Gastrocnemius medialis (tissue), 4 donors: ENCODE measurements at regions not wholly inside any gene's neighbourhood (a gene's known extent, or its start where the extent isn't known, plus 50 kb on each side); places are given as distances from the start of the nearest gene placed in this dataset.
"Not testable (repeated sequence)": the region's sequence is repeated elsewhere in the genome, so short reads cannot be mapped to it uniquely, and the experiment has no call there.

ENCODE experiments used
- ATAC-seq, 2 donors: fragments of 150-250 bp; one replicate each; pipeline ENCODE4 v1.9.1; 2016
- DNase-seq, 2 donors: peaks; one replicate each; pipeline ENCODE4 v3.0.0-alpha.2; 2019
- H3K27ac ChIP-seq, 4 donors: fragments of 200-600 bp; sonication (generic); 1 replicate in 1 of 4; 2 replicates in 3 of 4; pipeline ENCODE4 v1.5.1; 2016 to 2018; ENCODE audit warnings: mild to moderate bottlenecking in 2 of 4, moderate library complexity in 1 of 4
- H3K27me3 ChIP-seq, 3 donors: fragments of 200-600 bp; sonication (generic) in 2 of 3; 1 replicate in 1 of 3; 2 replicates in 2 of 3; pipeline versions ENCODE4 v1.5.1 to v1.6.0; 2016 to 2019; ENCODE audit warnings: mild to moderate bottlenecking in 1 of 3, moderate library complexity in 1 of 3
- H3K36me3 ChIP-seq, 2 donors: fragments of 200-600 bp; sonication (generic) in 1 of 2; one replicate each; pipeline ENCODE4 v1.5.1; 2017 to 2018
- H3K4me1 ChIP-seq, 2 donors: fragments of 200-600 bp; sonication (generic) in 1 of 2; one replicate each; pipeline ENCODE4 v1.5.1; 2016 to 2017; ENCODE audit warnings: mild to moderate bottlenecking in 2 of 2
- H3K4me3 ChIP-seq, 4 donors: fragments of 200-600 bp; sonication (generic) in 3 of 4; 1 replicate in 1 of 4; 2 replicates in 3 of 4; pipeline ENCODE4 v1.5.1; 2016 to 2019; ENCODE audit warnings: mild to moderate bottlenecking in 2 of 4
- H3K9me3 ChIP-seq, 3 donors: fragments of 200-600 bp; sonication (generic) in 2 of 3; 1 replicate in 1 of 3; 2 replicates in 2 of 3; pipeline ENCODE4 v1.5.1; 2016 to 2019
- in situ Hi-C, 4 donors: fragments of 200-750 bp; cut with MboI; loops; one replicate each; pipeline versions ENCODE4 v1.15.0 to v1.8.0; 2017; ENCODE audit warnings: low sequenced_read_pairs in 4 of 4
- intact Hi-C: fragments of 100-400 bp; cut with DNase I; formaldehyde crosslinking; loops from one replicate; pipeline ENCODE4 v1.15.1; 2023; ENCODE audit warnings: low total_unique reads

DNA sequence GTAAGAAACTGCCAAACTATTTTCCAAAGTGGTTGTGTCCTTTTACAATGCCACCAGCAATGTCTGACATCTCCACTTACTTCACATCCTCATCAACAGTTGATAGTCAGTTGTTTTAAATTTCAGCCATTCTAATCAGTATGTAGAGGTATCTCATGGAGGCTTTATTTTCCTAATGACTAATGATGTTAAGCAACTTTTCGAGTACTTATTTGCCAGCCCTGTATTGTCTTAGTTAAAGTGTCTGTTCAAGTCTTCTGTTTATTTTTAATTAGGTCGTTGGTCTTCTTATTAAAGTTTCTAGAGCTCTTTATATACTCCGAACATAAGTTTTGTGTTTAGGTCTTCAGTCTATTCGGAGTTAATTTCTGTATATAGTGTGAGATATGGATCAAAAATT, 54.9 kb upstream of the NBPF12 start:
- H3K4me1 ChIP-seq, in situ Hi-C loops, DNase-seq, H3K36me3 ChIP-seq, H3K9me3 ChIP-seq, H3K27me3 ChIP-seq, intact Hi-C loops, H3K27ac ChIP-seq, H3K4me3 ChIP-seq, ATAC-seq: not testable (repeated sequence)

- intact Hi-C loops, H3K4me3 ChIP-seq, ATAC-seq, in situ Hi-C loops, H3K9me3 ChIP-seq, H3K36me3 ChIP-seq, H3K27me3 ChIP-seq, H3K4me1 ChIP-seq, H3K27ac ChIP-seq, DNase-seq: not testable (repeated sequence)
These were observed 57.0 kb upstream of the NBPF12 start for GRCh38 chr1:146881096-146881495.

GRCh38 chr1:146863799-146864319, 74.3 kb upstream of the NBPF12 start:
- DNase-seq, H3K27ac ChIP-seq, H3K4me3 ChIP-seq, H3K27me3 ChIP-seq, H3K4me1 ChIP-seq, intact Hi-C loops, in situ Hi-C loops, H3K36me3 ChIP-seq, H3K9me3 ChIP-seq, ATAC-seq: not testable (repeated sequence)

DNA sequence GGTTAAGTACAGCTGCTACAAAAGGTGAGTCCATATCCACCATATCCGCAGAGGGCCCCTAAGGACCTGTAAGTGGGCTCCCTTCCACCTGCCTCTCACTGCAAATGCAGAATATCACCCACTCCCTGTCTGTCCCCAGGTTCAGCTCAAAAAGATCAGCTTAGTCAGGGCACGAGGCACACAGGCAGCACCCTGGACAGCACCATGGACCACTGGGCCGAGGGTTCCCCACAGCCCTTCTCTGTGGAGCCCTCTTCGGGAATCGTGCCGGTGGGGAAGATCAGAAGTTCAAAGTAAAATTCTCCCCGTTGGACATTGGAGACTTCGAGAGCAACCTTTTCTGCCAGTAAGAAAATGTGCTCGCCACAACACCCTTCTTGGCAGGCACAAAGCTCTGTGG, 85.0 kb upstream of the NBPF12 start:
- in situ Hi-C loops, H3K36me3 ChIP-seq, DNase-seq, H3K27ac ChIP-seq, H3K9me3 ChIP-seq, H3K4me3 ChIP-seq, ATAC-seq, H3K4me1 ChIP-seq, H3K27me3 ChIP-seq, intact Hi-C loops: not testable (repeated sequence)

- ATAC-seq: not testable (repeated sequence)
These were observed 87.7 kb upstream of the NBPF12 start for GRCh38 chr1:146850352-146850889.

GRCh38 chr1:146838725-146839124, 99.4 kb upstream of the NBPF12 start:
- in situ Hi-C loops, H3K9me3 ChIP-seq, intact Hi-C loops, H3K27ac ChIP-seq, H3K4me1 ChIP-seq, H3K36me3 ChIP-seq, H3K4me3 ChIP-seq, ATAC-seq, DNase-seq, H3K27me3 ChIP-seq: not testable (repeated sequence)

More at GRCh38 chr1:146850352-146850889, 87.7 kb upstream of the NBPF12 start:
- in situ Hi-C loops, H3K9me3 ChIP-seq, H3K4me1 ChIP-seq, DNase-seq, H3K36me3 ChIP-seq, H3K27me3 ChIP-seq, H3K4me3 ChIP-seq, intact Hi-C loops, H3K27ac ChIP-seq: not testable (repeated sequence)

DNA sequence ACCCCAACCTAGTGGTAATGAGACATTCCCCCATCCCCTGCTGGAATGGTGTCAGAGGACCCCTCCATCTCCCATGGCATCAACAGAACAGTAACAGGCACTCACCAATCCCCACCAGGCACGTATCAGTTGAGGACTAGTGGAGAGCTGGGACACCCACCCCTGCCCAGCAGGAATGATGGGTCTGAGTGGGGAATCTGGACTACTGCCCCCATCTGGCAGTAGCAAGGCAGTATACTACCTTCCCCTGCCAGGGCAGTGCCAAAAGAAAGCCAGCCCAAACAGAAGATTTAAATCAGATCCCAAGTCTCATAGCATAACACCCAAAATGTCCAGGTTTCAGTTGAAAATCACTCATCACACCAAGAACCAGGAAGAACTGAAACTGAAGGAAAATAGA, 111.2 kb upstream of the NBPF12 start:
- ATAC-seq, in situ Hi-C loops, H3K27me3 ChIP-seq, H3K9me3 ChIP-seq, H3K4me1 ChIP-seq, DNase-seq, H3K27ac ChIP-seq, H3K4me3 ChIP-seq, H3K36me3 ChIP-seq, intact Hi-C loops: not testable (repeated sequence)

DNA sequence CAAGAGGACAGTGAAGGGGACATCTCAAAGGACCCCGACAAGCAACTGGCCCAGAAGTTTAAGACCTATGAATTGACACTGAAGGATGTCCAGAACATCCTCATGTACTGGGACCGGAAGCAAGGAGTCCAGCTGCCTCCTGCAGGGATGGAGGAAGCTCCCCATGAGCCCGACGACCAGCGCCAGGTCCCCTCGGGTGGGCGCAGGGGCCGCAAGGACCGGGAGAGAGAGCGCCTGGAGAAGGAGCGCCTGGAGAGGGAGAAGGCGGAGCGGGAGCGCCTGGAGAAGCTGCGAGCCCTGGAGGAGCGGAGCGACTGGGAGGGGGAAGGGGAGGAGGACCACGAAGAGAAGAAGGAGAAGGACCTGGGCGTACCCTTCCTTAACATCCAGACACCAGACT, 143.9 kb upstream of the NBPF12 start:
- H3K9me3 ChIP-seq, intact Hi-C loops, H3K4me1 ChIP-seq, H3K36me3 ChIP-seq, DNase-seq, H3K4me3 ChIP-seq, ATAC-seq, H3K27me3 ChIP-seq, in situ Hi-C loops, H3K27ac ChIP-seq: not testable (repeated sequence)

DNA sequence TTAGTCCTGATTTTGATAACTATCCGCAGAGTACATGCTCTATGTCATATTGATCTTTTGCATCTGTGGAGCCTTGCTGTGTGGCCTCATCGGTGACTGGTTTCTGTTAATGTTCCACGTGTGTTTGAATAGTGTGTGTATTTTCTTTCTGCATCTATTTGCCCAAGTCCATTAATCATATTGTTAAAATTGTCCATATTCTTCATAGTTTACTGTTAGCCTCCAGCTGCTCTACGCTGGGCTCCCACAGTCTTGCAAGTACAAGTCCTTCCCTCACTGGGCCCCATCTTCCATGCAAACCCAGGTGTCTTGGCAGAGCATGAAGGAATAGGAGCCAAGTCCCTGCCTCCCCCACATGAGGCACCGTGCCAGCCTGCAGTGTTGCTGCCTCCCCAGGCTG, 145.4 kb upstream of the NBPF12 start:
- H3K36me3 ChIP-seq, DNase-seq, intact Hi-C loops, H3K9me3 ChIP-seq, H3K27me3 ChIP-seq, in situ Hi-C loops, ATAC-seq, H3K27ac ChIP-seq, H3K4me1 ChIP-seq, H3K4me3 ChIP-seq: not testable (repeated sequence)

GRCh38 chr1:146784212-146784940, 153.7 kb upstream of the NBPF12 start:
- H3K27ac ChIP-seq, H3K9me3 ChIP-seq, H3K4me1 ChIP-seq, intact Hi-C loops, DNase-seq, H3K4me3 ChIP-seq, H3K36me3 ChIP-seq, ATAC-seq, in situ Hi-C loops, H3K27me3 ChIP-seq: not testable (repeated sequence)

DNA sequence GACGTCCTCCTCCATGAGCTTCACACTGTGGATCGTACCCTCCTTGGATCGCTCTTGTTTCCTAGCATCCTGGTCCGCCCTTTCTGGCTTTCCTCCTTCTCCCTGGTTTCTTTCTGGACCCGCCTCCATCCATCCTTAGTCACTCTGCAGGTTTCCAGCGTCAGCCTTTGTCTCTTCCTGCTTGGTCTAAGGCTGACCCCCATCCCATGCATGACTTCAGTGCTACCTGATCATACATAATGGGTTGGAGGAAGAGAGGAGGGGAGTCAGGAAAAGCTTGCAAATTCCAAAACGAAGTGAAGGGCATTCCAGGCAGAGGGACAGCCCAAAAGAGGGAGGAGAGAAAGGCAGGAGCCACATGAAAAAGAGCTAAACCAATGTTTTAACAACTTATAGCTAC, 156.9 kb upstream of the NBPF12 start:
- in situ Hi-C loops, H3K4me3 ChIP-seq, H3K27ac ChIP-seq, ATAC-seq, H3K4me1 ChIP-seq, H3K9me3 ChIP-seq, H3K27me3 ChIP-seq, DNase-seq, H3K36me3 ChIP-seq, intact Hi-C loops: not testable (repeated sequence)
